Testis (tissue), 2 donors: ENCODE measurements at regions not wholly inside any gene's neighbourhood (a gene's known extent, or its start where the extent isn't known, plus 50 kb on each side); places are given as distances from the start of the nearest gene placed in this dataset.
"Not testable (repeated sequence)": the region's sequence is repeated elsewhere in the genome, so short reads cannot be mapped to it uniquely, and the experiment has no call there.

Source experiments
- CTCF ChIP-seq, 3 experiments: fragments of 450-650 bp in 2 of 3; fragments of 200-600 bp in 1 of 3; sonication (generic) in 1 of 3; IDR thresholded peaks; one replicate each; pipeline ENCODE4 v1.5.1; 2016 to 2019; ENCODE audit warnings: antibody characterized with exemption in 3 of 3, mild to moderate bottlenecking in 2 of 3, moderate library complexity in 1 of 3
- POLR2A ChIP-seq: fragments of 450-650 bp; IDR thresholded peaks from one replicate; pipeline ENCODE4 v1.6.1; 2017; ENCODE audit warnings: antibody characterized with exemption, mild to moderate bottlenecking, moderate library complexity

GRCh38 chr2:105655723-105656606 is 88.7 kb upstream of the NCK2 start:
- TF ChIP-seq CTCF (IDR thresholded peaks at IDR 0.05); POLR2A: not testable (repeated sequence)
